ENCODE measurements at regions not wholly inside any gene's neighbourhood (a gene's known extent, or its start where the extent isn't known, plus 50 kb on each side); places are given as distances from the start of the nearest gene placed in this dataset.

DNA sequence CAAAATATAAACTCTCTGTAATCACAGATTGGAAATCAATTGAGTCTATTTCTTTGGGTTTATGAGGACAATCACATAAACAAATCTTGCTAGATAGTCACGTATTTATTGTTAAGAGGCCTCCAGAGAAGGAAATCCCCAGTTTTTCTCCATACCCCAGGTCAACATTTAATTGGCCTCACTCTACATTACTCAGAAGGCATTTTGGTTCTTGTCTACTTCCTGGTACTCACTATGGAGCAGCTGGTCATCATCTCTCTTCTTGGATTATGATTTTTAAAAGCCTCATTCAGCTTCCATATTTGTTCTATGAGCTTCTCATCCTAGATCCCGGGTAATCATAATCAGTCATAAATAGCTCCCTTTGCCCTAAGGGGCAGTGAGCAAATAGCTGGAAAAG, 81.6 kb upstream of the LNX1 start:
- ATAC-seq (ENCODE audit: low FRiP score), result no peak

DNA sequence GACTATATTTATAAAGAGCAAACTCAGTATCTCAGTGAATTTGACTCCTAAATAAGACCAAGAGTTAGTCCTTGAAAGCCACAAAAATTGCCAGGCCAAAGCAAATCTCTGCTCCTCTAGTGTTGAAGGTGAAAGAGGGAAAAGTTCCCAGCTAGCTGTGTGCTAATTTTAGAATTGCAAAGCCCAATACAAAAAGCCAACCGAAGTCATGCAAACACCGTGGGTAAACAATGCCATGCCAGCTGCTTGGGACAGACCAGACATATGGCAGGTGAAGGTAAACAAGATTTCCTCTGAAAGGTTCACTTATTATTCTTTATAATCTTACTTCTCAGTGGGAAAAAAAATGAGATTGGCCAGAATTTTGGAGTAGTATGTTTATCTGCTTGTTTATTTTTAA, 80.5 kb upstream of the LNX1 start:
- TF ChIP-seq, protein P1, sequence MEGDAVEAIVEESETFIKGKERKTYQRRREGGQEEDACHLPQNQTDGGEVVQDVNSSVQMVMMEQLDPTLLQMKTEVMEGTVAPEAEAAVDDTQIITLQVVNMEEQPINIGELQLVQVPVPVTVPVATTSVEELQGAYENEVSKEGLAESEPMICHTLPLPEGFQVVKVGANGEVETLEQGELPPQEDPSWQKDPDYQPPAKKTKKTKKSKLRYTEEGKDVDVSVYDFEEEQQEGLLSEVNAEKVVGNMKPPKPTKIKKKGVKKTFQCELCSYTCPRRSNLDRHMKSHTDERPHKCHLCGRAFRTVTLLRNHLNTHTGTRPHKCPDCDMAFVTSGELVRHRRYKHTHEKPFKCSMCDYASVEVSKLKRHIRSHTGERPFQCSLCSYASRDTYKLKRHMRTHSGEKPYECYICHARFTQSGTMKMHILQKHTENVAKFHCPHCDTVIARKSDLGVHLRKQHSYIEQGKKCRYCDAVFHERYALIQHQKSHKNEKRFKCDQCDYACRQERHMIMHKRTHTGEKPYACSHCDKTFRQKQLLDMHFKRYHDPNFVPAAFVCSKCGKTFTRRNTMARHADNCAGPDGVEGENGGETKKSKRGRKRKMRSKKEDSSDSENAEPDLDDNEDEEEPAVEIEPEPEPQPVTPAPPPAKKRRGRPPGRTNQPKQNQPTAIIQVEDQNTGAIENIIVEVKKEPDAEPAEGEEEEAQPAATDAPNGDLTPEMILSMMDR (IDR thresholded peaks at IDR 0.05), result no peak
- ATAC-seq (ENCODE audit: low FRiP score) (no peak), DNase-seq (ENCODE audit: low spot score) (no peak)

More for the DNA sequence above, 81.6 kb upstream of the LNX1 start:
- TF ChIP-seq, protein P1 (IDR thresholded peaks at IDR 0.05), result no peak
- DNase-seq (ENCODE audit: low spot score), result no peak

DNA sequence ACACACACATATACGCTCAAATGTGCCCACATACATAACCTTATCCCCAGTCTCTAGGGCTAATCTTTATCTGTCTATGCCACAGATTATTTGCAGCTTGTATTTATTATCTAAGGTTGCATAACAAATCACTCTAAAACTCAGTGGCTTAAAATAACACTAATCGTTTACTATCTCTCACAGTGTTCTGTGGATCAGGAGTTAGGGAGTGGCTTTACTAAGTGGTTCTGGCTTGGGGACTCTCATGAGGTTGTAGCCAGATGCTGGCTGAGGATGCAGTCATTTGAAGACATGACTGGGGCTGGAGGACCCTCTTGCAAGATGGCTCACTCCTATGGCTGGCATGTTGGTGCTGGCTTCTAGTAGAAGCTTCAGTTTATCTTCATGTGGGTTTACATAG, 68.5 kb upstream of the LNX1 start:
- ATAC-seq (ENCODE audit: low FRiP score), result no peak
- TF ChIP-seq, protein P1 (IDR thresholded peaks at IDR 0.05), result no peak
- no peak for DNase-seq (ENCODE audit: low spot score)

DNA sequence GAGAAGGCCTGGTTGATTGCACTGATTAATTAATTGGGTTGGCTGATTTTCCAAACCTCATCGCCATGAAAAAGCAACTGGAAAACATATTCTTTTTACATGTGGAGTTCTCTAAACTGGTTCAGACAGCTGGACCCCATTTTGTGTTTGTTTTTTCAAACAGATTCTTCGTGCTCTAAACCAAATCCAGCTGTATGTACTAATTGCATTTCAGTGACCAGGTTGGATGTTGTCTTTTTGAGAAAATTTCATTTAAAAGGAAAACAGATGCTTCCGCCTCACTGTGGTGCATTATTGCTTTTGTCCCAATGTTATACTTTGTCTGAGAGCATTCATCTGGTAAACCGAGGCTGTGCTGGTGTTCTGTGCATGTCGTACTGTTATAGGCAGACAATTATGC, 67.8 kb upstream of the LNX1 start:
- TF ChIP-seq, protein P1 (IDR thresholded peaks at IDR 0.05), result no peak
- DNase-seq (ENCODE audit: low spot score), result no peak
- no peak for ATAC-seq (ENCODE audit: low FRiP score)

DNA sequence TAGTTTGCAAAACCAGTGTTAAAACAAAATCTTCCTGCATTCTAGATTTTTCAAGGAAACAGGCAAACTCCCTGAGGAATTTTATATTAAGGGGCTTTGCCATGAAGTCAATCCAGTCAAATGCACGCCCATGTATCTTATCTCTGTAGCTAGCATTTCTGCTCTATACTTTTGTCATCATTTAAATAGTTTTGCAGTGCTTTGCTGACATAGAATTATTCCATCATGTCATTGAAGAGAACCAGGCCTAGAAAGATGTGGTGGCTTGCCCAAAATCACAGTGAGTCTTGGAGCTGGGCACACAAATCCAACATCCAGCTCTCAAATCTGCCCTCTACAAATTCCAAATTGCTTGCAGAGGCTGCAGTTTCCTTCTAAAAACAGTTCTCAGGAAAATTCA, 66.7 kb upstream of the LNX1 start:
- no peak for DNase-seq (ENCODE audit: low spot score)
- TF ChIP-seq, protein P1 (IDR thresholded peaks at IDR 0.05), result no peak
- ATAC-seq (ENCODE audit: low FRiP score), result no peak

DNA sequence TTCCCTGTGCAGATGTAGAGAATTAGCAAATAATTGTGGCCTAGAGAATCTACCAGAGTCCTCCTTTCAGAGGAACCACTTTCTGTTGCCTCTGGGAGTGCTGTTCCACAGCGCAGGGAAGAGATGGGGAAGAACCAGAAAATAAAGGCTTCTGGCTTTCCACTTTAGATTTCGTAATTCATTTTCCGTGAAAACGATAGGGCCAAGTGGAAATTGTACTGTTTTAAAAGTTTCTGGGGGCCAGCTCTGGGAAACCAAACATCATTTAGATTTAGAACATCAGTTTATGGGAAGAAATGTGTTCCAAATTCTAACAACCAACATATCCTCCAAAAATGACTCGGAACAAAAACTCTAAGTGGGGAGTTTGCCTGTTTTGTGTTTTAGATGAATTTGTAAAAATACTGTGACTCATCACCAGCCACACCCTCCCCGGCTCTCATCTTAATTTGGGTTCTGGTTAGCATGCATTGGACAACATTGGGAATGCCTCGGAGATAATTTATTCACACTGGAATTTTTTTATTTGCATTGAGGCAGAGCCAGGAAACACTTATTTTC, 65.2 kb upstream of the LNX1 start:
- no peak for DNase-seq (ENCODE audit: low spot score)
- ATAC-seq (ENCODE audit: low FRiP score), result peak; percentile 73
- TF ChIP-seq, protein P1 (IDR thresholded peaks at IDR 0.05), result no peak

DNA sequence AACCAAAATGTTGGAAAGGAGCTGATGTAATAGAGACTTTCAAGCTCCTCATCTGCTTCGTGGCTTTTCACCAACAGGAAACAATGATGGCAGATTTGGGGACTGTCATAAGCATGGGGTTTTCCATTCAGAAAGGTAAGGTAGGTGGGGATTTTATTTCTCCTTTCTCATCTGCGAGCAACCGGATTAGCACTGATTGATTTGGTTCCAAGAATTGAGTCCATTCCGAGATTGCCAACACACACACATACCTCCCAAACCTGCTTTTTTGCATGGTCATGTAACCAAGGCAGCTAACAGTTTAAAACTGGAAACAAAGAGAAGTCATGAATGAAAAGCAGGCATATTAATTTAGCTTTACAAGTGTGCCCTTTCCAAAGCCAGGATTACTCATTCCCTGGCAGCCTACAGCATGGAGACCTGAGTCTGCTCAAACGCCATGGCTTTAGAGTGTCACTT, 63.0 kb upstream of the LNX1 start:
- no peak for DNase-seq (ENCODE audit: low spot score)
- TF ChIP-seq, protein P1 (IDR thresholded peaks at IDR 0.05), result no peak
- peak; percentile 59 for ATAC-seq (ENCODE audit: low FRiP score)

All from omental fat pad (tissue), 3 donors.